Lower lobe of right lung (tissue), 2 donors: ENCODE measurements at regions not wholly inside any gene's neighbourhood (a gene's known extent, or its start where the extent isn't known, plus 50 kb on each side); places are given as distances from the start of the nearest gene placed in this dataset.

Experiments
- ATAC-seq, 2 donors: fragments of 200-7000 bp; cut with Tn5 transposase; one replicate each; pipeline ENCODE4 v1.9.1; 2020 to 2022; ENCODE audit warnings: mild to moderate bottlenecking in 2 of 2, moderate library complexity in 2 of 2
- DNase-seq: peaks from one replicate; pipeline ENCODE4 v3.0.0-alpha.2; 2020
- H3K27ac ChIP-seq: fragments of 200-600 bp; one replicate; pipeline ENCODE4 v1.8.0; 2022
- H3K27me3 ChIP-seq: fragments of 200-600 bp; one replicate; pipeline ENCODE4 v1.8.0; 2022; ENCODE audit warnings: low read depth
- H3K36me3 ChIP-seq: fragments of 200-600 bp; one replicate; pipeline ENCODE4 v1.8.0; 2022; ENCODE audit warnings: mild to moderate bottlenecking
- H3K4me1 ChIP-seq: fragments of 200-600 bp; one replicate; pipeline ENCODE4 v1.8.0; 2022
- H3K4me3 ChIP-seq: fragments of 200-600 bp; one replicate; pipeline ENCODE4 v1.8.0; 2022; ENCODE audit warnings: mild to moderate bottlenecking
- H3K9me3 ChIP-seq: fragments of 200-600 bp; one replicate; pipeline ENCODE4 v1.8.0; 2022
- CTCF ChIP-seq: fragments of 200-600 bp; IDR thresholded peaks from one replicate; pipeline ENCODE4 v1.8.0; 2022; ENCODE audit warnings: antibody characterized with exemption, mild to moderate bottlenecking
- intact Hi-C: fragments of 100-400 bp; cut with DNase I; formaldehyde crosslinking; loops from one replicate; pipeline ENCODE4 v1.11.0; 2022
- donor health status: DM: no; HTN: yes; CAD: no; lungs with severe emphysema.

GRCh38 chr13:34513526-34513925 is 428.5 kb upstream of the NBEA start:
- no peaks in the 10 kb centered on the region for H3K36me3 ChIP-seq
- no peak overlapping the region for H3K4me3 ChIP-seq
- DNase-seq, result no peak
- intact Hi-C loops, result no loop called here
- H3K4me1 ChIP-seq, result no peaks in the 10 kb centered on the region
- no peak for TF ChIP-seq CTCF
- no peaks in the 10 kb centered on the region for H3K9me3 ChIP-seq
- no peak overlapping the region for H3K27ac ChIP-seq
- ATAC-seq, result no peak
- no peaks in the 10 kb centered on the region for H3K27me3 ChIP-seq

GRCh38 chr13:34515201-34515600 is 426.9 kb upstream of the NBEA start:
- DNase-seq (no peak), ATAC-seq (no peak)
- no peak overlapping the region for H3K4me3 ChIP-seq
- no peaks in the 10 kb centered on the region for H3K27me3 ChIP-seq
- H3K27ac ChIP-seq, result no peak overlapping the region
- H3K36me3 ChIP-seq, result no peaks in the 10 kb centered on the region
- intact Hi-C loops, result no loop called here
- no peaks in the 10 kb centered on the region for H3K9me3 ChIP-seq
- TF ChIP-seq CTCF, result no peak
- H3K4me1 ChIP-seq, result no peaks in the 10 kb centered on the region

- H3K36me3 ChIP-seq, result no peaks in the 10 kb centered on the region
- no peak overlapping the region for H3K27ac ChIP-seq
- H3K27me3 ChIP-seq, result no peaks in the 10 kb centered on the region
- ATAC-seq, result peak in 1 of 2 donors; percentile 59
- no peak for TF ChIP-seq CTCF
- no peaks in the 10 kb centered on the region for H3K9me3 ChIP-seq
- H3K4me3 ChIP-seq, result no peak overlapping the region
- DNase-seq, result no peak
- H3K4me1 ChIP-seq, result no peaks in the 10 kb centered on the region
- intact Hi-C loops, result no loop called here
Observed at GRCh38 chr13:34521171-34521570, 420.9 kb upstream of the NBEA start.

- intact Hi-C loops, result no loop called here
Observed at GRCh38 chr13:34522808-34523207, 419.3 kb upstream of the NBEA start.

GRCh38 chr13:34523406-34523805 is 418.7 kb upstream of the NBEA start:
- H3K36me3 ChIP-seq, result no peaks in the 10 kb centered on the region
- no peak for TF ChIP-seq CTCF

More at GRCh38 chr13:34522808-34523207, 419.3 kb upstream of the NBEA start:
- H3K4me3 ChIP-seq, result no peak overlapping the region
- no peaks in the 10 kb centered on the region for H3K9me3 ChIP-seq
- TF ChIP-seq CTCF, result no peak
- no peak overlapping the region for H3K27ac ChIP-seq
- ATAC-seq (no peak), DNase-seq (no peak)
- no peaks in the 10 kb centered on the region for H3K4me1 ChIP-seq
- H3K27me3 ChIP-seq, result no peaks in the 10 kb centered on the region
- H3K36me3 ChIP-seq, result no peaks in the 10 kb centered on the region

GRCh38 chr13:34533941-34534340 is 408.1 kb upstream of the NBEA start:
- no peak for ATAC-seq
- H3K9me3 ChIP-seq, result no peaks in the 10 kb centered on the region
- intact Hi-C loops, result no loop called here
- H3K4me1 ChIP-seq, result no peaks in the 10 kb centered on the region
- DNase-seq, result no peak
- no peaks in the 10 kb centered on the region for H3K27me3 ChIP-seq
- no peak overlapping the region for H3K27ac ChIP-seq
- H3K36me3 ChIP-seq, result no peaks in the 10 kb centered on the region
- no peak overlapping the region for H3K4me3 ChIP-seq
- TF ChIP-seq CTCF, result no peak

More at GRCh38 chr13:34523406-34523805, 418.7 kb upstream of the NBEA start:
- DNase-seq (no peak), ATAC-seq (no peak)
- H3K4me3 ChIP-seq, result no peak overlapping the region
- H3K27me3 ChIP-seq, result no peaks in the 10 kb centered on the region
- H3K27ac ChIP-seq, result no peak overlapping the region
- H3K4me1 ChIP-seq, result no peaks in the 10 kb centered on the region
- H3K9me3 ChIP-seq, result no peaks in the 10 kb centered on the region
- intact Hi-C loops, result no loop called here
